Glomerular endothelial cell (primary cell): ENCODE measurements at regions not wholly inside any gene's neighbourhood (a gene's known extent, or its start where the extent isn't known, plus 50 kb on each side); places are given as distances from the start of the nearest gene placed in this dataset.

Experiments used
- DNase-seq: peaks from one replicate; pipeline ENCODE4 v3.0.0-alpha.2; 2011; ENCODE audit warnings: low read depth, low spot score; ENCODE audit errors: extremely low read depth

DNA sequence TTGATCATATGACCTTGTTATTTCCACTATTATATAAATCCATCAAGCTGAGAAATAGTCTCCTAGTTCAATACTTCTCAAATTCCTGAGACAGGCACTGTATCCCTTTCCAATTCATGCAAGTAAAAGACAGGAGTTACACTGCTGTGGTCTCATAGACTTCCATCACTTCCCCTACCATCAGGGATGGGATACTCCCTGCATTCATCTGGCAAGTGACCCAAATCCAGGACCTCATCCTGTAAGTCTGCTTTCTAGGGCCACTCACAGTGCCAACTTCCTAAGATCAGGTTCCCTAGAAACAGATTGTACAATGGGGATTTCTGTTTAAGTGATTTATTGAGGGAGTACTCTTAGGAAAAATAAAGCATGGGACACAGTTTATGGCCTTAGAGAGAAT is 424.0 kb upstream of the CDH7 start:
- DNase-seq = no peak

GRCh38 chr18:65322895-65323294 is 427.9 kb upstream of the CDH7 start:
- DNase-seq = no peak

- no peak for DNase-seq
These were observed 452.4 kb upstream of the CDH7 start for GRCh38 chr18:65298422-65298821.

GRCh38 chr18:65288908-65289307 is 461.9 kb upstream of the CDH7 start:
- no peak for DNase-seq

DNA sequence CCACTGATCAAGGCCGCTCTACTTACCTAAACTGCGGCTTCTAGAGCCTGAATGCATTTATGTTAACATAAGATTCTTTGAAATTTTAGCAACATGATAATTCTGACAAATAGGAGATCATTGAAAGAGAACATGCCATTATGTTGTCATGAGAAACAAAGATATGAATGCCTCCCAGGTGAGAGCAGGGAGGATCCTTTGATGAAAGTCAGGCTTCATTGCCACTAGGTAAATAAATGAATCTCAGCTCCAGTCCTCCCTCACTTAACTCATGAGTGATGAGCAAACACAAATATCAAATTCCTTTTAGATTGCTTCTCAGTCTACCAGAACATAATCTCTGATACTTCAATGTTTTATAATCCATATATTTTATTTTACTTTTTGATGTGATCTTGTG is 463.2 kb upstream of the CDH7 start:
- no peak for DNase-seq

- DNase-seq = no peak
These were observed 468.7 kb upstream of the CDH7 start for GRCh38 chr18:65282096-65282495.

DNA sequence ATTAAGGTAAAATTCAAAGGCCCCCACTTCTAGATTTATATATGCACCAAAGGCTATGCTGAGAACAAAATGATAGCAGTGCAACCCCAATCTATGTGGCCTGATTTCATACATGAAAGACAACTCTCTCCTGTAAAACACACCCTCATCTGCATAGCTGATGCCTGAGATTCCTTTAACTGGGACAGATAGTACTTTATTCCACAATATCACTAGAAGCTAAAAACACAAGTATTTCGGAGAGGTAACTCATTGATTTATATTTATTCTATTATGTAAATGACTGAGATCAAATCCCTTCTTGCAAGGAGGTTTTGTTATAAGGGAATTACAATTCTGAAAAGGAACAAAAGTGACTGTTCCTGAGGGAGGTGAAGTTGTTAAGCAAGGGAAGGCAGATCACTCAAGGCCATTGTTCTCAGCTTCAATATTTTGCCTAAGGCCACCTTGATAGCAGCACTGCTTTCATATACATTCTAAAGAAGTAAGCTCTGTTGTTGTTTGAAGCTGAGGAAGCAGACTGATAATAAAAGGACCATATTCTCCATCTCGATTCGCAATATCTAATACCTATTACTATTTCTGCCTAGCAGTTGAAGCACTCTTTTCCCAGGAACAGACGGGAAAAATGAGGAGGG is 471.0 kb upstream of the CDH7 start:
- no peak for DNase-seq

DNA sequence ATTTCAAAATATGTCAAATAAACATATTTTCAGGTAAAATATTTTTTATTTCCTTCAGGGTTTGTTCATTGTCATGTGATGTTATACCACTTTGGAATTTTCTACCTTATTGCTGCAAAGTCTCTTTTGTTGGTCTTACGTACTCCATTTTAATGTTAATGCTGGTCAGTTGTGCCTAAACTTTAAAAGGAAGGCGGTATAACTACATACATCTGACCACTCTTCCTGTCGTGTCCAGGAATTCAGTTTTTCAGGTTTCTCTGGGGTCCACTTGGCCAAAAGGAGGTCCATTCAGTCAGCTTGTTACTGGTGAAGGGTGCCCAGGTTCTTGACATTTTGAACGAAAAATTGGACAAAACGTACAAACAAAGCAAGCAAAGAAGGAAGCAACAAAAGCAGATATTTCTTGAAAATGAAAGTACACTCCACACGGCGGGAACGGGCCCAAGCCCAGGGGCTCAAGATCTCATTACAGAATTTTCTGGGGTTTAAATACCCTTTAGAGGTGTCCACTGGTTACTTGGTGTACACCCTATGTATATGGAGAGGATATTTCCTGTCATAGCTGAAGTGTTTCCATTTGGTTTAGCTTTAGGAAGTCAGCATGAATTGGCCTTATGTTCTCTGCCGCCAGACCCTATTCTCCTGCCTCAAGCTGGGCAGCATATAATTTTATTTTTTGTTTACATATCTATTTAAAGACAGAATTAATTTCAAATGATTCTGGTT is 471.7 kb upstream of the CDH7 start:
- no peak for DNase-seq

DNA sequence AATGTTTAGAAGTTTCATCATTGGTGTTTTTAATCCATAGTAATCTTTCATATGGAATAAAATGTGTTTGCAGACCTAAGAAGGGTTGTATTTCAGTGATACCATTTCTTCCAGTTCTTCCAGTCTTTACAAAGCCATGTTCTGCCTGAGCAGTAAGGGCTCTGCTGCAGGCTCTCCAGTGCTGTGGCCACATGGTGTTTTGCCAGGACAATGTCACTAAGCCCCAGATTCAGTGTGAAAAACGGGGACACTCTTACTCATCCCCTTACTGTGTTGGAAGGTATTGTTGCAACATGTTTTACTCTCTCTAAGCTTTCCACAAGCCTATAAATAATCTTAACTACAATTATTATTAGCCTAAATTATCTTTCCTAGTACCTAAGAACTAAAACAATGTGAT is 481.4 kb upstream of the CDH7 start:
- DNase-seq = no peak

DNA sequence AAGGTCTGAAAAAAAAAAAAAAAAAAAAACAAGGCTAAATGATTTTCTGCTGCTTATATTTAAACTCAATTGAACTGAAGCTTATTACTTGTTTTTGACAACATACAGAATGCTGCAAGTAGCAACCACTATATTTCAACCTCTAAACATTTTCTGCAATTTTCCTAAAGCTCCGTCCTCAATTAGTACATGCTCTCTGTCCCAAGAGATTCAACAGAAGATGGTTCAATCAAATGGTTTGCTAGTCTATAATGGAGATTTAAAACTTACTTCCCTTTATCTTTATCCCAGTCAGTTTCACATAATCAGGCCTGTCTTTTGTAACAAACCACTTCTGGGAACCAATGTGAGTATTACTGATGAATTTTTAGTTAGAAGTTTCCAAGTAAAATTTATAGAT is 485.1 kb upstream of the CDH7 start:
- no peak for DNase-seq

- no peak for DNase-seq
These were observed 490.8 kb upstream of the CDH7 start for GRCh38 chr18:65260030-65260429.

GRCh38 chr18:65259403-65259802 is 491.4 kb upstream of the CDH7 start:
- no peak for DNase-seq

- DNase-seq = no peak
These were observed 493.7 kb upstream of the CDH7 start for GRCh38 chr18:65257149-65257548.

- no peak for DNase-seq
These were observed 495.4 kb upstream of the CDH7 start for GRCh38 chr18:65255417-65255816.

DNA sequence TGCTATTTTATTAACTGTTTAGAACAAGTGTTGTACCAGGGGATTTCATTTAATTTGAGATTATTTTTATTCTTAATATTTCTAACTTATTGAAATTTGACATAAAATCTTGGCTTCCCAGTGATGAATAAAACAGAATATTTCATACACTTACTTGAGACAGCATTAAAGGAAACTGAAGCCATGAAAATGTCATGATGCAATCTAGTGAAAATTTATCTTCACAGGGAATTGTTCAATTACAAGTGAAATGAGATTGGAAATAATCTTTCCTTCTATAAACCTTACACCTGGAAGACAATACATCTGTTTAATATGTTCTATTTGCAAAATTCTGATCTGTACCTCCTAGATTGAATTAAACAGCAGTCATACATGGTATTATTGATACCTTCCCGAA is 511.0 kb upstream of the CDH7 start:
- no peak for DNase-seq

DNA sequence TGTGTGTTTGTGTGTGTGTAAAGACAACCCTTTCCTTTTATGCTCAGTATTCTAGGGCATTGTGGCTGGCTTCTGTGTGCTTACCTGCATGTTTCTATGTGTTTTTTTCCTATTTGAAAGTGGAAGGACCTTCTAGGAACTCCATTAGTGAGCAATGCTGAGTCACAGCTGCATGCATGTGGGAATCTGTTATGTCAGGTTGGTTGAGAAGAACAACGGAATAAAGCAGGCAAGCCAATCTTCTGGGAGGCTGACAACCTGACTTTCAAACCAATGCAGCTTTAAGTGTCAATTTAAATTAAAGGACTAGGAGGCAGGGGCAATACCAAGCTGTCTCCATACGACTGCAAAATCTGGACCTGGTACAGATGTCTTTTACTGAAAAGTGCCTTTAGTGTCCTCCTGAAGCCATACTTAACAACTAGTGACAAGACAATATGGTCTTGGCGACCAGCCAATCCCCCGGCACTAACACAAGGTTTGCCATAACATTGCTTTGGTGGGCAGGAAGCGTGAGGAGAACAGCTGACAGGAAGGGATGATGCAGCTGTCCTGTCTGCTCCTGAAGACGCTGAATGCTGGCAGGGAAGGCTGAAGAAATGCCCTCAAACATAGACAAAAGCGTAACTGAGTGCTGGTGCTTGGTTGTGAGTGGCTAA is 514.7 kb upstream of the CDH7 start:
- DNase-seq = no peak

DNA sequence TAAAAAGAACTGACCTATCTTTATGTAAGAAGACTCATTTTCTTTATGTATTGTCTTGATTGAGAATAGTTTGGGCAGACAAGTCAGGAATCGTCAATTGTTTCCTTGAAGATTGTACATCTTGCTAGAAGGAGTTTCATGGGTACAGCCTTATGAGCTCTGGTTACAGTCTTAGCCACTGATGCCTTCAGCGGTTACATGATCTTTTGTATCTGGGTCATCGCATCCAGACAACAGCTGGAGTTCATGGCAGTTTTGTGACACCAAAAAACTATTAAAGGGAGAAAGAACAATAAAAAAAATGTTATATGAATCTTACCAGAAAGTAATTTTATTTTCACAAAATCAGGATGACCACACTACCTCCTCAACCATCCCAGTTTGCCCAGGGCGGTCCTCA is 520.5 kb upstream of the CDH7 start:
- no peak for DNase-seq

GRCh38 chr18:65227970-65228369 is 522.8 kb upstream of the CDH7 start:
- DNase-seq = no peak

DNA sequence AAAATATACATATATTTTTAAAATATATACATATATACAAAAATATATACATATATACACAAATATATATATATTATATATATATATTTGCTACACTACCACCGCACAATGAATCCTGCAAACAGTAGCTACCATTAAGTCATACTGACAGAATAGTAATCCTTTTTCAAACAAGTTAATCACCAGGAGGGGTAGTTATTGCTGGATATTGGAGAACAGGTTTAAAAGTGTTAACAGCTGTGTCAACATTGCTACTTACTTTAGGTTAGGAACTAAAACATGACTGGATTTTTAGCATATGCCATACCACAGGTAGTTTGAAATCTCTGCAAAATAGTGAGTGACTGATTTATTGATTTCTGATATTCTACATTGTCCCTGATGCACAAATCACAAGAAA is 529.1 kb upstream of the CDH7 start:
- DNase-seq = no peak

GRCh38 chr18:65221115-65221514 is 529.7 kb upstream of the CDH7 start:
- DNase-seq = no peak

- no peak for DNase-seq
These were observed 534.8 kb upstream of the CDH7 start for GRCh38 chr18:65215865-65216466.

GRCh38 chr18:65214456-65214855 is 536.4 kb upstream of the CDH7 start:
- DNase-seq = no peak
